ENCODE measurements at regions not wholly inside any gene's neighbourhood (a gene's known extent, or its start where the extent isn't known, plus 50 kb on each side); places are given as distances from the start of the nearest gene placed in this dataset.

- TF ChIP-seq CTCF (IDR thresholded peaks at IDR 0.05; ENCODE audit: borderline replicate concordance, control extremely low read depth, extremely low read depth, insufficient read depth, missing control alignments): no peak
- no peak for DNase-seq (ENCODE audit: low spot score)
- in situ Hi-C loops (cut with MboI; ENCODE audit: low sequenced_read_pairs, unreplicated experiment): no loop called here
Measured at GRCh38 chr1:219433001-219433400, 179.9 kb downstream of the ZC3H11B start.

- no peak for DNase-seq (ENCODE audit: low spot score)
- TF ChIP-seq CTCF (IDR thresholded peaks at IDR 0.05; ENCODE audit: borderline replicate concordance, control extremely low read depth, extremely low read depth, insufficient read depth, missing control alignments): no peak
- in situ Hi-C loops (cut with MboI; ENCODE audit: low sequenced_read_pairs, unreplicated experiment): no loop called here
Measured at GRCh38 chr1:219432191-219432606, 180.7 kb downstream of the ZC3H11B start.

GRCh38 chr1:219430419-219430818, 182.5 kb downstream of the ZC3H11B start:
- DNase-seq (ENCODE audit: low spot score): no peak
- in situ Hi-C loops (cut with MboI; ENCODE audit: low sequenced_read_pairs, unreplicated experiment): no loop called here
- no peak for TF ChIP-seq CTCF (IDR thresholded peaks at IDR 0.05; ENCODE audit: borderline replicate concordance, control extremely low read depth, extremely low read depth, insufficient read depth, missing control alignments)

- in situ Hi-C loops (cut with MboI; ENCODE audit: low sequenced_read_pairs, unreplicated experiment): loop anchor here (5.0 kb wide), 1 partner anchor 34 kb away; no protein-coding TSS in a partner anchor
- TF ChIP-seq CTCF (IDR thresholded peaks at IDR 0.05; ENCODE audit: borderline replicate concordance, control extremely low read depth, extremely low read depth, insufficient read depth, missing control alignments): no peak
- DNase-seq (ENCODE audit: low spot score): no peak
Measured at GRCh38 chr1:219428651-219429050, 184.3 kb downstream of the ZC3H11B start.

- in situ Hi-C loops (cut with MboI; ENCODE audit: low sequenced_read_pairs, unreplicated experiment): loop anchor here (5.0 kb wide), 1 partner anchor 34 kb away; no protein-coding TSS in a partner anchor
- no peak for DNase-seq (ENCODE audit: low spot score)
- TF ChIP-seq CTCF (IDR thresholded peaks at IDR 0.05; ENCODE audit: borderline replicate concordance, control extremely low read depth, extremely low read depth, insufficient read depth, missing control alignments): no peak
Measured at GRCh38 chr1:219427989-219428388, 184.9 kb downstream of the ZC3H11B start.

- in situ Hi-C loops (cut with MboI; ENCODE audit: low sequenced_read_pairs, unreplicated experiment): loop anchor here (5.0 kb wide), 1 partner anchor 35 kb away; no protein-coding TSS in a partner anchor
- peak; percentile 9 for DNase-seq (ENCODE audit: low spot score)
- TF ChIP-seq CTCF (IDR thresholded peaks at IDR 0.05; ENCODE audit: borderline replicate concordance, control extremely low read depth, extremely low read depth, insufficient read depth, missing control alignments): no peak
Measured at GRCh38 chr1:219427403-219427802, 185.5 kb downstream of the ZC3H11B start.
